H1 (cell line): ENCODE measurements at regions not wholly inside any gene's neighbourhood (a gene's known extent, or its start where the extent isn't known, plus 50 kb on each side); places are given as distances from the start of the nearest gene placed in this dataset.

Experiments used
- CTCF ChIA-PET: fragments of 300-600 bp; sonication (Branson Sonifier 250); formaldehyde crosslinking; loops from one replicate; lab custom pipeline; 2021; ENCODE audit not compliant: partially characterized antibody; lab: Charles Lee
- POLR2A ChIA-PET: fragments of 300-600 bp; sonication (Branson Sonifier 250); formaldehyde crosslinking; loops from one replicate; lab custom pipeline; 2021; ENCODE audit warnings: inconsistent platforms; ENCODE audit not compliant: partially characterized antibody; lab: Charles Lee
- DNase-seq, 2 experiments: peaks; one replicate each; pipeline versions ENCODE4 v3.0.0 to v3.0.0-alpha.2; 2010 to 2022; ENCODE audit warnings: low spot score in 2 of 2, low read depth in 1 of 2, mixed read lengths in 1 of 2
- FAIRE-seq: peaks from 2 replicates; lab custom pipeline; 2011; peaks lifted over from hg19 to GRCh38; lab: Jason Lieb, UNC
- H2AFZ ChIP-seq: 2 replicates; pipeline ENCODE4 v1.8.1; 2012; ENCODE audit warnings: low read length, inconsistent platforms
- H2AK5ac ChIP-seq: 2 replicates; pipeline ENCODE4 v1.6.1; 2013; ENCODE audit warnings: low read depth, low read length
- H2BK120ac ChIP-seq: replicated peaks from 2 replicates; pipeline ENCODE3; 2013; ENCODE audit warnings: low read depth, low read length, inconsistent platforms
- H2BK12ac ChIP-seq: 2 replicates; pipeline ENCODE4 v1.6.1; 2013; ENCODE audit warnings: low read depth, low read length
- H2BK15ac ChIP-seq: 2 replicates; pipeline ENCODE4 v1.6.1; 2013; ENCODE audit warnings: low read length
- H2BK20ac ChIP-seq: 2 replicates; pipeline ENCODE4 v1.6.1; 2013; ENCODE audit warnings: low read length
- H2BK5ac ChIP-seq: 2 replicates; pipeline ENCODE4 v1.6.1; 2013; ENCODE audit warnings: low read depth, low read length
- H3K14ac ChIP-seq: 2 replicates; pipeline ENCODE4 v1.6.1; 2013; ENCODE audit warnings: inconsistent platforms; ENCODE audit not compliant: insufficient read length
- H3K18ac ChIP-seq: 2 replicates; pipeline ENCODE4 v1.6.1; 2013; ENCODE audit warnings: low read length; ENCODE audit errors: extremely low read depth
- H3K23ac ChIP-seq: 2 replicates; pipeline ENCODE4 v1.6.1; 2013; ENCODE audit warnings: inconsistent platforms; ENCODE audit not compliant: insufficient read length
- H3K23me2 ChIP-seq: 2 replicates; pipeline ENCODE4 v1.6.1; 2013; ENCODE audit warnings: low read depth, low read length
- H3K27ac ChIP-seq: 2 replicates; pipeline ENCODE4 v1.6.1; 2011; ENCODE audit warnings: low read depth, low read length, inconsistent platforms
- H3K27me3 ChIP-seq, 4 experiments: replicated peaks in 1 of 4; 1 replicate in 1 of 4; 2 replicates in 3 of 4; pipeline versions ENCODE4 v1.6.1 to v1.8.1; 2011 to 2013; ENCODE audit warnings: low read length in 3 of 4, mild to moderate bottlenecking in 3 of 4, inconsistent platforms in 2 of 4, mixed read lengths in 2 of 4, moderate library complexity in 1 of 4; ENCODE audit not compliant: control insufficient read depth in 3 of 4, insufficient read depth in 3 of 4; ENCODE audit errors: extremely low read depth in 1 of 4
- H3K36me3 ChIP-seq, 4 experiments: 2 replicates each; pipeline versions ENCODE4 v1.6.1 to v1.8.1; 2011 to 2013; ENCODE audit warnings: mild to moderate bottlenecking in 4 of 4, low read length in 3 of 4, moderate library complexity in 2 of 4, control low read depth in 1 of 4, inconsistent platforms in 1 of 4; ENCODE audit not compliant: insufficient read depth in 4 of 4, control insufficient read depth in 2 of 4
- H3K4ac ChIP-seq: replicated peaks from 2 replicates; pipeline ENCODE3; 2013; ENCODE audit warnings: low read length, low read depth, mixed read lengths, inconsistent platforms; ENCODE audit not compliant: insufficient read length
- H3K4me1 ChIP-seq, 4 experiments: replicated peaks in 1 of 4; 1 replicate in 1 of 4; 2 replicates in 3 of 4; pipeline versions ENCODE4 v1.6.1 to v1.8.1; 2011 to 2013; ENCODE audit warnings: low read length in 3 of 4, inconsistent platforms in 2 of 4, mixed read lengths in 1 of 4; ENCODE audit not compliant: insufficient read depth in 4 of 4, control insufficient read depth in 3 of 4
- H3K4me2 ChIP-seq, 2 experiments: 2 replicates each; pipeline versions ENCODE4 v1.6.1 to v1.8.1; 2011 to 2013; ENCODE audit warnings: low read depth in 2 of 2, low read length in 2 of 2, control low read depth in 1 of 2, inconsistent platforms in 1 of 2, mild to moderate bottlenecking in 1 of 2; ENCODE audit not compliant: insufficient read depth in 1 of 2
- H3K4me3 ChIP-seq, 4 experiments: fragments of 200-600, 300-600 bp in 1 of 4; sonication (generic), shearing (Covaris generic), sonication (Bioruptor Twin) in 1 of 4; 2 replicates each; pipeline versions ENCODE4 v1.5.1 to v1.8.1; 2011 to 2016; ENCODE audit warnings: low read length in 4 of 4, low read depth in 3 of 4, control low read depth in 2 of 4, inconsistent platforms in 2 of 4, mild to moderate bottlenecking in 2 of 4, mixed read lengths in 1 of 4, moderate library complexity in 1 of 4; ENCODE audit not compliant: insufficient read depth in 2 of 4; ENCODE audit errors: extremely low read depth in 1 of 4
- H3K56ac ChIP-seq: replicated peaks from 2 replicates; pipeline ENCODE3; 2013; ENCODE audit warnings: low read depth, mild to moderate bottlenecking, mixed read lengths, low read length, inconsistent platforms; ENCODE audit not compliant: insufficient read length
- H3K79me1 ChIP-seq: 2 replicates; pipeline ENCODE4 v1.6.1; 2013; ENCODE audit warnings: low read depth, low read length, control low read depth
- H3K79me2 ChIP-seq, 2 experiments: 2 replicates each; pipeline versions ENCODE4 v1.6.1 to v1.8.1; 2012 to 2013; ENCODE audit warnings: low read length in 2 of 2, mild to moderate bottlenecking in 2 of 2, inconsistent platforms in 1 of 2; ENCODE audit not compliant: insufficient read depth in 2 of 2, control insufficient read depth in 1 of 2
- H3K9ac ChIP-seq, 4 experiments: replicated peaks in 1 of 4; 1 replicate in 1 of 4; 2 replicates in 3 of 4; pipeline versions ENCODE4 v1.6.1 to v1.8.1; 2011 to 2013; ENCODE audit warnings: low read depth in 3 of 4, low read length in 3 of 4, control low read depth in 2 of 4, mild to moderate bottlenecking in 2 of 4, moderate library complexity in 2 of 4, inconsistent platforms in 1 of 4; ENCODE audit errors: extremely low read depth in 1 of 4
- H3K9me3 ChIP-seq, 2 experiments: 2 replicates each; pipeline versions ENCODE4 v1.6.1 to v1.8.1; 2012 to 2013; ENCODE audit warnings: mild to moderate bottlenecking in 2 of 2, moderate library complexity in 2 of 2, control low read depth in 1 of 2, inconsistent platforms in 1 of 2, low read depth in 1 of 2, low read length in 1 of 2, mixed read lengths in 1 of 2; ENCODE audit not compliant: insufficient read depth in 2 of 2
- H4K20me1 ChIP-seq, 2 experiments: replicated peaks in 1 of 2; 2 replicates each; pipeline versions ENCODE3 to v1.8.1; 2011 to 2013; ENCODE audit warnings: inconsistent platforms in 2 of 2, low read length in 2 of 2, mild to moderate bottlenecking in 1 of 2; ENCODE audit not compliant: insufficient read depth in 2 of 2, control insufficient read depth in 1 of 2
- H4K5ac ChIP-seq: 2 replicates; pipeline ENCODE4 v1.6.1; 2013; ENCODE audit warnings: low read length, low read depth, mixed read lengths, inconsistent platforms; ENCODE audit not compliant: insufficient read length
- H4K8ac ChIP-seq: 2 replicates; pipeline ENCODE4 v1.8.0; 2013; ENCODE audit warnings: mild to moderate bottlenecking, moderate library complexity, low read length, inconsistent platforms; ENCODE audit not compliant: insufficient read depth; ENCODE audit errors: extremely low read depth
- H4K91ac ChIP-seq: replicated peaks from 2 replicates; pipeline ENCODE3; 2013; ENCODE audit warnings: low read length, mixed read lengths, inconsistent platforms; ENCODE audit not compliant: insufficient read length
- BACH1 ChIP-seq: IDR thresholded peaks from 2 replicates; pipeline ENCODE4 v1.6.1; 2012; ENCODE audit warnings: low read length, improper control_type of control experiment
- CBX5 ChIP-seq: fragments of 300-800, 300-1000 bp; sonication (generic); IDR thresholded peaks from 2 replicates; pipeline ENCODE4 v1.7.1; 2016; ENCODE audit warnings: antibody characterized with exemption, low read length, low read depth
- CHD1 ChIP-seq: IDR thresholded peaks from 2 replicates; pipeline ENCODE4 v1.6.1; 2012; ENCODE audit warnings: low read depth, low read length, improper control_type of control experiment
- CREB1 ChIP-seq: IDR thresholded peaks from 2 replicates; pipeline ENCODE4 v1.6.1; 2012; ENCODE audit warnings: inconsistent platforms
- POU5F1 ChIP-seq: IDR thresholded peaks from 2 replicates; pipeline ENCODE4 v1.6.1; 2011; ENCODE audit warnings: low read depth, mild to moderate bottlenecking, low read length, moderate library complexity
- TAF7 ChIP-seq: optimal IDR thresholded peaks from 2 replicates; pipeline ENCODE3; 2011; ENCODE audit warnings: low read depth, mild to moderate bottlenecking, inconsistent platforms, low read length, moderate library complexity, borderline replicate concordance
- WGBS, 2 experiments: shearing (Covaris generic) in 1 of 2; methylation state at CpG; one replicate each; pipeline versions ENCODE4 v1.1.6 to v1.1.7; 2013 to 2015; ENCODE audit warnings: low lambda C conversion rate in 2 of 2, mixed read lengths in 2 of 2, inconsistent platforms in 1 of 2, low coverage in 1 of 2, missing lambda C conversion rate in 1 of 2; ENCODE audit not compliant: insufficient replicate concordance in 2 of 2, insufficient coverage in 1 of 2, insufficient read length in 1 of 2; ENCODE audit errors: extremely low coverage in 1 of 2, missing lambda C conversion rate in 1 of 2; 5-methylcytosine and 5-hydroxymethylcytosine counted together

GRCh38 chr11:25924586-25924985, 407.3 kb upstream of the ANO3 start:
- H3K79me1 ChIP-seq = no peaks in the 10 kb centered on the region
- H3K9me3 ChIP-seq = peaks cover 4 to 8% of the 10 kb centered on the region in 2 experiments; a peak in 1 of 4 replicates
- no peak overlapping the region for H3K23ac ChIP-seq
- no peak overlapping the region for H4K5ac ChIP-seq
- no peak overlapping the region for H3K14ac ChIP-seq
- no peak for DNase-seq
- WGBS, 2 experiments = 75% methylated on average over 4 of the region's 4 CpGs; no CpG with 5 or more reads in 1 of the 2 experiments
- TF ChIP-seq CREB1 (no peak), CBX5 (no peak), POU5F1 (no peak), TAF7 (no peak), CHD1 (no peak), BACH1 (no peak)
- H3K4me3 ChIP-seq = no peak overlapping the region
- CTCF ChIA-PET = interaction anchor here (1.0 kb wide), 1 partner anchor 564 kb away, joined by 3 read pairs; no protein-coding TSS in a partner anchor
- H2AFZ ChIP-seq = no peak overlapping the region
- H2BK20ac ChIP-seq = no peak overlapping the region
- H4K91ac ChIP-seq = no peak overlapping the region
- no peak overlapping the region for H2BK15ac ChIP-seq
- FAIRE-seq = no peak
- no peak overlapping the region for H2BK5ac ChIP-seq
- no peak overlapping the region for H3K4ac ChIP-seq
- H4K8ac ChIP-seq = no peak overlapping the region
- H3K36me3 ChIP-seq = no peaks in the 10 kb centered on the region
- H2AK5ac ChIP-seq = no peak overlapping the region
- no peak overlapping the region for H3K27ac ChIP-seq
- no peak overlapping the region for H2BK120ac ChIP-seq
- H3K4me2 ChIP-seq = no peak overlapping the region
- POLR2A ChIA-PET = no interaction called here
- no peak overlapping the region for H2BK12ac ChIP-seq
- H3K79me2 ChIP-seq = no peaks in the 10 kb centered on the region
- H3K56ac ChIP-seq = no peak overlapping the region
- no peaks in the 10 kb centered on the region for H4K20me1 ChIP-seq
- H3K9ac ChIP-seq = no peak overlapping the region
- no peaks in the 10 kb centered on the region for H3K27me3 ChIP-seq
- H3K4me1 ChIP-seq = no peaks in the 10 kb centered on the region
- H3K18ac ChIP-seq = no peak overlapping the region
- H3K23me2 ChIP-seq = no peaks in the 10 kb centered on the region
